Astrocyte of the spinal cord (primary cell): ENCODE measurements at regions not wholly inside any gene's neighbourhood (a gene's known extent, or its start where the extent isn't known, plus 50 kb on each side); places are given as distances from the start of the nearest gene placed in this dataset.
A peak's percentile ranks its signal among the peaks of the same experiment; 100 is the strongest.

Experiments used
- DNase-seq: peaks from one replicate; pipeline ENCODE4 v3.0.0; 2011; ENCODE audit warnings: low read depth, low spot score
- H3K4me3 ChIP-seq: 2 replicates; pipeline ENCODE4 v1.5.1; 2011; ENCODE audit warnings: low read depth, mild to moderate bottlenecking, low read length, moderate library complexity
- CTCF ChIP-seq: IDR thresholded peaks from 2 replicates; pipeline ENCODE4 v1.5.1; 2012; ENCODE audit warnings: low read depth, mild to moderate bottlenecking, low read length, inconsistent platforms
- in situ Hi-C: cut with HindIII; loops from 2 replicates; pipeline ENCODE4 v1.10.0; 2017; ENCODE audit warnings: low sequenced_read_pairs

GRCh38 chr10:31586723-31587638 lies 268.0 kb downstream of the ZEB1 start:
- TF ChIP-seq CTCF: no peak
- no peak for DNase-seq
- H3K4me3 ChIP-seq: no peak overlapping the region
- in situ Hi-C loops: no loop called here

DNA sequence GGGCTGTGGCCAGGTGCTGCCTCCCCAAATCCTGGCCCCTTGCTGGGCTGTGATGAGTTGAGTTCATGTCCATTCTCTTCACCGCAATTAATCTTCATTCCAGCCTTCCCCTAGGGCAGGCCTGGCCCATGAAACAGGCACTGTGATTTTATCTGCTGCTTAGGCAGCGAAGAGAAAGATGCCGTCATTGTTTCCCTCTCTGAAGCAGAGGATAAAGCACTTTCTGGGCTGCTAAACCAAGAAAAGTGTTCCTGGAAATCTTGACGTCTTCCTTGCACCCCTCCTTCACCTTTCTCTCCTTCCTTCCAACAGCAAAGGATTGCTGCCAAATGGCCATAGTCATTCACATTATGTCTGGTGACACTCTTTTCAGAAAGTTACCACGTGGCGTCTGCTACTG lies 265.9 kb downstream of the ZEB1 start:
- in situ Hi-C loops: no loop called here
- peak; percentile 27 for DNase-seq
- no peak for TF ChIP-seq CTCF
- H3K4me3 ChIP-seq: no peak overlapping the region

GRCh38 chr10:31584098-31584631 lies 265.1 kb downstream of the ZEB1 start:
- in situ Hi-C loops: no loop called here
- TF ChIP-seq CTCF: no peak

DNA sequence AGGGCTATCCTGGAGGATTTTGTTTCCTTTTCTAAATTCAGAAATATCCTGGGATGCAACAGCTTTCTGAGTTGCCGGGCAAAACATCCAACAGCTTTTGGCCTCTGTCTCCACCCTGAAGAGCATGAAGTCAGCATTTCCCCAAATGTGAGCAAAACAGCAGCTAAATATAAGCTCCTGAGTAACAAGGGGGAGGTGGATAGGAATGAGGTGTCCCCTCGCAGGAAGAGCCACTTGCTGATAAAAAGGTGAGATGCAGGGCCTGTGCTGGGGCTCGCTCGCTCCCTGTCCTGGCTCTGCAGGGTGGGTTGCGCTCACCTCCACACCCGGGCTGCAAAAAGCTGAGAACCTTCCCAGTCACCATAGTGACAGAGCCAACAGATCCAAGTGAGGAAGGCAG lies 264.3 kb downstream of the ZEB1 start:
- no peak for DNase-seq
- no peak overlapping the region for H3K4me3 ChIP-seq
- in situ Hi-C loops: no loop called here
- no peak for TF ChIP-seq CTCF

More at GRCh38 chr10:31584098-31584631, 265.1 kb downstream of the ZEB1 start:
- H3K4me3 ChIP-seq: no peak overlapping the region
- no peak for DNase-seq

GRCh38 chr10:31582365-31583052 lies 263.5 kb downstream of the ZEB1 start:
- H3K4me3 ChIP-seq: no peak overlapping the region
- TF ChIP-seq CTCF: no peak
- in situ Hi-C loops: no loop called here
- DNase-seq: peak; percentile 16

DNA sequence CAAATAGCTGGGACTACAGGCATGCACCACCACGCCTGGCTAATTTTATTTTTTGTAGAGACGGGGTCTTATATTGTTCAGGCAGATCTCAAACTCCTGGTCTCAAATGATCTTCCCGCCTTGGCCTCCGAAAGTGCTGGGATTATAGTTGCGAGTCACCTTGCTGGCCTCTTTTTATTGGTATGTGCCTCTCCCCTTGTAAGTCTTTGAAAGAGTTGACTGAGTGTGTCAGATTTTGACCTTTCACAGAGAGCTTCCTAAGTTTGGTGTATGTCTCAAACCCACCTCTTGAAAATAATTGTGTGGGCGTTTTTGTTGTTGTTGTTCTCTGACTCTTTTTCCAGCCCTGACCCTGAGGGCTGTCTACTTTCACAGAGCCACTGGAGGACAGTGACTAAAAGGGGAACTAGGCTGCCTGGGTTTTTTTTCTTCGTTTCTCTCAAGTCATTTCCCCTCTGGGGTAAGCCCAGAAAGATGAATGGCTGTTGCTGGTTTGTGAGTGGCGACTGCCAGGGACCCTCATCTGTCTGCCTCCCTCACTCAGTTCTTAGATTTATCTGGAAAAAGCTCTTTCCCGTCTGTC lies 262.8 kb downstream of the ZEB1 start:
- in situ Hi-C loops: no loop called here
- no peak for TF ChIP-seq CTCF
- no peak overlapping the region for H3K4me3 ChIP-seq
- DNase-seq: no peak
